GM12874 (cell line): ENCODE measurements at regions not wholly inside any gene's neighbourhood (a gene's known extent, or its start where the extent isn't known, plus 50 kb on each side); places are given as distances from the start of the nearest gene placed in this dataset.

Experiments used
- TF ChIP-seq, protein P1 (sequence below): IDR thresholded peaks from 2 replicates; pipeline ENCODE4 v1.5.1; 2011; ENCODE audit warnings: low read depth, mild to moderate bottlenecking, control low read depth, low read length, moderate library complexity; ENCODE audit not compliant: insufficient read depth

- TF ChIP-seq, protein P1, sequence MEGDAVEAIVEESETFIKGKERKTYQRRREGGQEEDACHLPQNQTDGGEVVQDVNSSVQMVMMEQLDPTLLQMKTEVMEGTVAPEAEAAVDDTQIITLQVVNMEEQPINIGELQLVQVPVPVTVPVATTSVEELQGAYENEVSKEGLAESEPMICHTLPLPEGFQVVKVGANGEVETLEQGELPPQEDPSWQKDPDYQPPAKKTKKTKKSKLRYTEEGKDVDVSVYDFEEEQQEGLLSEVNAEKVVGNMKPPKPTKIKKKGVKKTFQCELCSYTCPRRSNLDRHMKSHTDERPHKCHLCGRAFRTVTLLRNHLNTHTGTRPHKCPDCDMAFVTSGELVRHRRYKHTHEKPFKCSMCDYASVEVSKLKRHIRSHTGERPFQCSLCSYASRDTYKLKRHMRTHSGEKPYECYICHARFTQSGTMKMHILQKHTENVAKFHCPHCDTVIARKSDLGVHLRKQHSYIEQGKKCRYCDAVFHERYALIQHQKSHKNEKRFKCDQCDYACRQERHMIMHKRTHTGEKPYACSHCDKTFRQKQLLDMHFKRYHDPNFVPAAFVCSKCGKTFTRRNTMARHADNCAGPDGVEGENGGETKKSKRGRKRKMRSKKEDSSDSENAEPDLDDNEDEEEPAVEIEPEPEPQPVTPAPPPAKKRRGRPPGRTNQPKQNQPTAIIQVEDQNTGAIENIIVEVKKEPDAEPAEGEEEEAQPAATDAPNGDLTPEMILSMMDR = no peak
Measured at GRCh38 chr3:161794551-161794950, 297.9 kb downstream of the OTOL1 start.

DNA sequence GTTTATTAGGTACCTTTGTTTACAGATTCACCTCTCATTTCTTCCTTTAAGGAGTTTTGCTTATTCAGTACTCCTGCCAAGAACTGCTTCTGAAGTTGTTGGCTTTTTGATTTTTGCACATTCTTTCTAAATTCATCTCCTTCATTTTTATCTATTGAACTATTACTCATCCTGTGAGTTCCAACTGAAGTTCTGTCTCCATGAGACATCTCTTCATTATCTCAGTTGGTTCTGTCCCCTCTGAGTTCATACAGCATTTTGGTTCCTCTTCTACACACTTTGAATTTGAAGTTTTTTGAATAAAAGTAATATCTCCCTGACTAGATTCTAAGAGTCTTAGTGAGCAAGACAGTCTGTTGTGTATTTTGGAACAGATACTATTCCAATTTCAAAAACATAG, 299.7 kb downstream of the OTOL1 start:
- TF ChIP-seq, protein P1 = no peak

GRCh38 chr3:161796780-161797179, 300.2 kb downstream of the OTOL1 start:
- TF ChIP-seq, protein P1 = no peak

GRCh38 chr3:161798016-161798415, 301.4 kb downstream of the OTOL1 start:
- TF ChIP-seq, protein P1 = no peak

GRCh38 chr3:161800985-161801559, 304.5 kb downstream of the OTOL1 start:
- TF ChIP-seq, protein P1 = no peak

GRCh38 chr3:161818106-161818505, 321.5 kb downstream of the OTOL1 start:
- TF ChIP-seq, protein P1 = no peak

DNA sequence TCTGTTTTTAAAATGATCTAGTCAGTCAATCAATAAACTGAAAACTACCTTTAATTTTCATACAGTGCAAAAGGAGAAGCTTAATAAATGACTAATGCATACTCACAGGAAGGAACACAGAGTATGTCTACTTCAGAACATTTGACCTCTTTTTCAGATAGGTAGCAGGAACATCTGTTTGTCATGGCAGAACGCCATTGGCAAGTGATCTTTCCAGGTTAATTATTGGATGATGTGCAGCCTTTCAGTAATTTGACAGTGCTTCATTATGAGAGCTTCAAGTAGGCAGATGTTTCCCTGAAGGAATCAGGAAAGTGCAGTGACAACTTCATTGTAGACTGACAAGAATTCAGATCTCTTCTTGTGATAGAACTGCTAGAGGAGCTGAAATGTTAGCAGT, 325.0 kb downstream of the OTOL1 start:
- TF ChIP-seq, protein P1 = no peak
